Activated CD4-positive, alpha-beta T cell treated with anti-CD3 and anti-CD28 coated beads, Interleukin-2, Interleukin-4, amounts not matched to agents 100 ng/mL and 50 ng/mL, durations not matched to agents 16 hours and 8 hours (primary cell): ENCODE measurements at regions not wholly inside any gene's neighbourhood (a gene's known extent, or its start where the extent isn't known, plus 50 kb on each side); places are given as distances from the start of the nearest gene placed in this dataset.
"Not testable (repeated sequence)": the region's sequence is repeated elsewhere in the genome, so short reads cannot be mapped to it uniquely, and the experiment has no call there.

Experiments used
- DNase-seq: peaks from one replicate; pipeline ENCODE4 v3.0.0-alpha.2; 2020; ENCODE audit warnings: low spot score

DNA sequence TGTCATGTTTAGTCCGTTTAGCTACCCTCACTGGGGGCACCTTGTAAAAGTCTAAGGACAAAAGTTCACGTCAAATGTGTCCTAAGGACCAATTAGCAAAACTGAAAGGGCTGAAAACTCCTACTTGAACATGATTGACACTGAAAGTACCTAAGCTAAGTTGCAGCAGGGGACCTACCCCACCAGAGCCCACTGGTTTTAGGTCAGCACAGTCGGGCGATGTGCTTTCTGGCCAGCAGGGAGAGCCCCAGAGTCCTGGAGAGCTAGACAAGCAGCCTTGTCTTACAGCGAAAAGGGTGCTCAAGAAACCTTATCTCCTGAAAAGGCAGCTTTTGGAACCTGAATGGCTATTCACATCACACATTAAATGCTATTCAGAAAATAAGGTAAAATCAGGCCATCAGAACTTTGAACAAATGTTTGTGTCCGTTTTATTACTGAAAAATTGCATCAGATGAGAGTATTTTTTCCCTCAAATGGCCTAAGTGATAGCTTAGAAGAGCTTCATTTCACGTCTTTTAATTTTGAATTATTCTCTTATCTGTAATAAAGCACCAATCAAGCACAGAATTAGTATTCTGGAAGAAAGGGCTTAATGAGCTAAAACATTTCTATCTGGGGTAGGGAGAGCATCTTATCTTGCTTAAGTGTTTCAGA, 52.2 kb upstream of the MKI67 start:
- DNase-seq, result peak; percentile 56

DNA sequence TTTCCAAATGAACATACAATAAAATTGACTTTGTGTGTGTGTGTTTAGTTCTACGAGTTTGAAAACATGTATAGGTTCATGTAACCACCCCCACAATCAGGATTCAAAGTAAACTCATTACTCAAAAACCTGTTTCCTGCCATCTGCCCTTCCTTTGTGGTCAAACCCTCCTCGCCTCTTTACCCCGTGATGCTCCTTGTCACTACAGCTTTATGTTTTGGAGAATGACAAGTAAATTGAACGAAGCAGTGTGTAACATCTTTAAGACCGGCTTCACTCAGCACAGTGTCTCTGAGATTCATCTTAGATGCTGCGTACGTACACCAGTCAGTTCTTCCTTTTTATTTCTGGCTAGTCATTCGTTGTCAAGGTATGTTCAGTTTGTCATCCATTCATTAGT, 54.6 kb upstream of the MKI67 start:
- DNase-seq, result peak; percentile 70

GRCh38 chr10:128185627-128186026, 59.4 kb upstream of the MKI67 start:
- DNase-seq, result no peak

GRCh38 chr10:128186959-128187787, 61.0 kb upstream of the MKI67 start:
- DNase-seq, result peak; percentile 17

GRCh38 chr10:128187788-128188185, 61.6 kb upstream of the MKI67 start:
- no peak for DNase-seq

DNA sequence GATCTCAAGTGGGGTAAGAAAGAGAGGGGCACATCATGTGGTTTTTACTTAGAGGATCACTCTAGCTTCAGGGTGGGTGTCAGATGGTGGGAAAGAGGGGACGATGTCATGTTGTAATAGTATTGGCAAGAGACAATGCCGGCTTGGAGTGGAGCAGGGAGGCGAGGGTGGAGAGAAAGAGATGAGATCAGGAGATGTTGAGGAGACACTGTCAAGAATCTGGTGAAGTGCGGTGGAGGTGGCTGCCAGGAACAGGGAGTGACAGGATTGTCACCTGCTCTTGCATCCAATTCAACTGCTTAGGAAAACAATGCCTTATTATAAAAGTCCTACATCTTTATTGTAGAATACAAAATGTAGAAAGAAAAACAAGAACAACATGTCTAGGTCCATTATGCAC, 63.0 kb upstream of the MKI67 start:
- no peak for DNase-seq

DNA sequence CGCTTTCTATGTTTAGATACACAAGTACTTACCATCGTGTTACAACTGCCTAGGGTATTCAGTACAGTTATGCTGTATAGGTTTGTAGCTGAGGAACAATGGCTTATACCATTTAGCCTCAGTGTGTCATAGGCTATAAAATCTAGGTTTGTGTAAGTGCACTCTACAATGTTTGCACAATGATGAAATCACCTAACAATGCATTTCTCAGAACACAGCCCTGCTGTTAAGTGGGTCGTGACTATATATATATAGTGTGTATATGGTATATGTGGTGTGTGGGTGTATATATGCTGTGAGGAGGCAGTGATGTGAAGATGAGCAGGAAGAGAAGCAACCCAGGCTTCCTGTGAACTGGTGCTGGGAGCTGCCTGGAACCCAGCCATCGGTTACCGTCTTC, 65.6 kb upstream of the MKI67 start:
- DNase-seq, result no peak

DNA sequence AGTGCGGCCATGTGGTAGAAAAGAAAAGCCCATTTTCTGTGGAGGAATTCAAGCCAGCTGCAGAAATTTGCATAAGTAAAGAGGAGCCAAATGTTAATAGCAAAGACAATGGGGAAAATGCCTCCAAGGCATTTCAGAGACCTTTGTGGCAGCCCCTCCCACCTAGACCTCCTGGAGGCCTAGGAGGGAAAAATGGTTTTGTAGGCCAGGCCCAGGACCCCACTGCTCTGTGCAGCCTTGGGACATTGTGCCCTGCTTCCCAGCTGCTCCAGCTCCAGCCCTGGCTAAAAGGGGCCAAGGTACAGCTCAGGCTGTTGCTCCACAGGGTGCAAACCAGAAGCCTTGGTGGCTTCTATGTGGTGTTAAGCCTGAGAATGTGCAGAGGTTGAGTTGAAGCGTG, 75.6 kb upstream of the MKI67 start:
- DNase-seq, result not testable (repeated sequence)

- no peak for DNase-seq
Measured at GRCh38 chr10:128203028-128203427, 76.8 kb upstream of the MKI67 start.

DNA sequence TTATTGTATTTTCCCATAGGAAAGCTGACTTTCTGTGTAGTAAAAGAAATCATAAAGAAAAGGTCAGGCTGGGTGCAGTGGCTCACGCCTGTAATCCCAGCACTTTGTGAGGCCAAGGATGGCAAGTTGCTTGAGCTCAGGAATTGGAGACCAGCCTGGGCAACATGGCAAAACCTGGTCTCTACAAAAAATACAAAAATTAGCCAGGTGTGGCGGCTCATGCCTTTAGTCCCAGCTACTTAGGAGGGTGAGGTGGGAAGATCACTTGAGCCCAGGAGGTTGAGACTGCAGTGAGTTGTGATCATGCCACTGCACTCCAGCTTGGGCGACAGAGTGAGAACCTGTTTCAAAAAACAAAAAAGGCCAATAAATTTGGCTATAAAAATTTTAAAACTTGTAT, 79.4 kb upstream of the MKI67 start:
- not testable (repeated sequence) for DNase-seq

DNA sequence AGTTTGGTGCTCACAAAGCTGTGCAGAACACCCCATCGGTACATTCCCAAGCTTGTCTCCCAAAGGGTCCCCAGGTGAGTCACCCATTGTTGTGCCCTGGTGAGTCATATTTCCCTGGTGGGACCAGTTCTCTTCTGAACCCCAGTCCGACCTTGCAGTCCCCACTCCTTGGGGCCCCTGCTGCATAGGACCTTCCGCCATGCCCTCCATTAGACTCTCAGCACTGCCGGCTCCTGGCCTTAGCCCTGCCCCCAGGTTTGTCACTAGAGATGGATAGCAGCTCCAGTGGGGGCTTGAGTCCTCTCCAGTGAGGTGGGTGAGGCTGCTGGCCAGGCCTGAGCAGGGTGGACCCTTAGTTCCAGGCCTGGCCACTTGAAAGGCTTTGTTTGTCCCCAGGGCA, 80.5 kb upstream of the MKI67 start:
- DNase-seq, result no peak

DNA sequence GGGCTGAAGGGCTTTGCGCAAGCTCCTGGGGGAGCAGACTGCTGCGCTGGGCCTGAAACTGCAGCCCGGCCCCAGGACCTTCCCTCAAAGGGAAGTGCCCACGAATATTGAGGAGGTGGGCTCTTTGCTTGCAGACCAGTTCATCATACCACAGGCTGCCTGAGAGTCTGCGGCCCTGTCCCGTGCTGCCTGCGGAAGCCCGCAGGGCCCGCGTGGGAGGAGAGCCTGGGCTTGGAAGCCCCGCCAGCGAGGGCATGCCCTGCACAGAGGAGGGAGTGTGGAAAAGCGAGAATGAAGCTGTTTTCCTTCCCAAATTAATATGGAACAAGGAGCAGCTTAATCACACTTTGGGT, 83.6 kb upstream of the MKI67 start:
- no peak for DNase-seq

DNA sequence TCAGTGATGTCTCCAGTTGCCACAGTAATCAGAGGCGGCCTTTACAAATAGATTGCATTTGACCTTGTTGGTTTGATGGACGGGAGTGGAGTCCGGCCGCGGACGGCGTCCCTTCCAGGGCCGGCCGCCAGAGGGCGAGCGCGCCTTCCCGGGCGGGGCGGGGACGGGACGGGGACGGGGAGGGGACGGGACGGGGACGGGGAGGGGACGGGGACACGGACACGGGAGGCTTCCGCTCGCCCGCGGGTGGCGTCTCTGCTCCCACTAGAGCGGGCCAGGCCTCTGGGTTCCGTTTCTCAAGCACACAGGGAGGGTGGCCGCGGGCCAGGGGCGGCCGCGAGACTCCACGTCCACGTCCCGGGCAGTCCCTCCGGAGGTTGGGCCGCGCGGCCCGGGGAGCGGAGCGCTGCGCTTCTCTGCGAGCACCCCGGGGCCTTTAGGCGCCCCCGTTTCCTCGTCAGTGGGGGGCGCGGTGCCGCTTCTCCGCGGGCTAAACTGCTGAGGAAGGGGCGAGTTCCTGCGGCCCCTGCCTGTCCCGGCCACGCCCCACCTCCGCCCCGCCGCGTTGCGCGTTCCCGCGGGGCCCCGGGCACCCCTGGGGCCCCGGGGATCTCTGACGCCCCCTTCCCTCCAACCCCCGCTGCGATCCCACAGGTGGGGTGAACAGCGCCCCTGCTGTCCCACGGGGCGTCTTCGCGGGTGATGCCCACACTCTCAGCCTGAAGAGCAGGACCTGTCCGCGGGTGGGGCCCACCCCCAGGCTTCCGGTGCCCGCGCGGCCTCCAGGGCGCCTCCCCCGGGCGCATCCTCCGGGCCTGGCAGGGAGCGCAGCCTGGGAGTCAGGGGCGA, 84.2 kb upstream of the MKI67 start:
- peak; percentile 70 for DNase-seq

DNA sequence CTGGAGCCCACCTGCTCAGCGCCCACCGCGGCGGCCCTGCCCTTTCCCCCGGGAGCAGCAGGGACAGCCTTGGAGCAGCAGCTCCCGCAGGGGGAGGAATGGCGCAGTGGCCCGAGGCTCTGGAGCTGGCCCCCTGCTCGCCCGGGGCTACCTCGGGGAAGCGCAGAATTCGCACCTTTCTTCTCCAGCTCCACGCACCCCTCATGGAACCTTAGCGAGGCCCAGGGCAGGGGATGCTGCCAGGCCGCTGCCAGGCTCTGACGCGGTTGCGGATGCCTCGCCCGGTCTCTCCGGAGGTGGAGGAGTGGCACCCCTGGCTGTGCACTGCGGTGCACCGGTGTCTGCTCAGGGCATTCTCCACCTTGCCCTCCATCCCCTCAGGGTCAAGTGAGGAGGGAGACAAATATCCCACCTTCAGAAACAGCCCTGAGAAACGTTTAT, 84.9 kb upstream of the MKI67 start:
- no peak for DNase-seq

GRCh38 chr10:128211953-128212727, 85.9 kb upstream of the MKI67 start:
- peak; percentile 85 for DNase-seq

DNA sequence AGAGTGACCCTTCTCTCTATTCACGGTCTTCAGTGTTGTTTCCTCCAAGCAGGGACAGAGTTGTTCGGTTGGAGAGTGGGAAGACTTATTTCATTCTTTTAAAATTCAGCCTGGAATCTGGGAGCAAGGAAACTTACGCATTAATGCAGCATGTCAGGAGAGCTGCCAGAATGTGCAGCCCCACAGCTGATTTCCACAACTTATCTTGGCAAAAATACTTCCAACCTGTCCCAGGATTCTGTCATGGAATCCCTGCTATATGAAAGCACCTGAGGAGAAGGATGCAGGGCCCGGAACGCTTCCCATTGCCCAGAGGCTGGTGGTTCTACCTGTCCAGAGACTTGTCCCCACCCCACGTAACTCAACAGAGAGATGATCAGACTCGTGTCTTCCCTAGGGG, 86.9 kb upstream of the MKI67 start:
- DNase-seq, result no peak

- no peak for DNase-seq
Measured at GRCh38 chr10:128215733-128216132, 89.5 kb upstream of the MKI67 start.

DNA sequence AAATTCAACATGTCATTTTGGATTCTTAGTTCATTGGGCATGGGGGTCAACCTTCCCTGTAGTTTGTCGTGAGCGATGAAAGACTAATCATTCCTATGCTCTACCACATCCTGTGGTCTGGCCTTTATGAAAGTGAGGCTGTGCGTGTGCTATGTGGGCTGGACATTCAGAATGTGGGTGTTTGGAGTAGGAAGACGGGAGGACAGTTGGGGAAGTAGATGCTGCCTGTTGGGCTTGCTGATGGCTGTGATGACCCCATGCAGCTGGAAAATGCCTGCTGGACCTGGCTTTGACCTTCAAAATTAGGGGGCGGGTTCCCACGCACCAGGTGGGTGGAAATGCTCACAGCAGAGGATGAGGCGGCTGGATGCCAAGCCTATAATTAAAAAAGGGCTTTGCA, 90.9 kb upstream of the MKI67 start:
- DNase-seq, result no peak

GRCh38 chr10:128218161-128218560, 91.9 kb upstream of the MKI67 start:
- no peak for DNase-seq

DNA sequence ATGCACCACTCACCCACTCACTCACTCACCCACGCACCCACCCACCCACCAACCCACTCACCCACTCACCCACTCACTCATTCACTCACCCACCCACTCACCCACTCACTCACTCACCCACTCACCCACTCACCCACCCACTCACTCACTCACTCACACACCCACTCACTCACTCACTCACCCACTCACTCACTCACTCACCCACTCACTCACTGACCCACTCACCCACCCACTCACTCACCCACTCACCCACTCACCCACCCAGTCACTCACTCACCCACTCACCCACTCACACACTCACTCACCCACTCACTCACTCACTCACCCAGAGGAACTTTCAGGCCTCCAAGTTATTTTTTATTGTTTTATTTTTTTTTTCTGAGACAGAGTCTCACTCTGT, 93.1 kb upstream of the MKI67 start:
- DNase-seq, result no peak

GRCh38 chr10:128220021-128220420, 93.8 kb upstream of the MKI67 start:
- DNase-seq, result no peak

GRCh38 chr10:128221117-128221516, 94.9 kb upstream of the MKI67 start:
- DNase-seq, result no peak
